ENCODE measurements at regions not wholly inside any gene's neighbourhood (a gene's known extent, or its start where the extent isn't known, plus 50 kb on each side); places are given as distances from the start of the nearest gene placed in this dataset.
"Not testable (repeated sequence)": the region's sequence is repeated elsewhere in the genome, so short reads cannot be mapped to it uniquely, and the experiment has no call there.

DNA sequence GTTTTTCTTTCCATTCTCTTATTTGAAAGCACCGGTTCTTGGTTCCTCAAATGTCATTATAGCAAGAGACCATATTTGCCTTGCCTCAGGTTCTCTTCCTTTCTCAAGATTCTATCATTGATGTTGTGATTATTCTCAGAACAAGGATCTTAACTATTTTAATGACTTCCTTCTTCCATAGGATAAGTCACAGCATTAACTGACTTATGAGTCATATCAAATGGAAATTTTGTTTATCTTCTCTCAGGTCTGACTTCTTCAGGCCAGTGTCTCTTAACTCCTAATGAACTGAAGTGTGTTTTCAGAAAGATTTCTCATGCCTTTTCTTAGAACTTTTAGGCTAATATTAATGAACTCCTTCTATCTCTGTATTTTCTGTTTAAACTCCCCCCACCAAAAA is 794.6 kb upstream of the LRRN3 start:
- DNase-seq (ENCODE audit: low spot score): no peak

DNA sequence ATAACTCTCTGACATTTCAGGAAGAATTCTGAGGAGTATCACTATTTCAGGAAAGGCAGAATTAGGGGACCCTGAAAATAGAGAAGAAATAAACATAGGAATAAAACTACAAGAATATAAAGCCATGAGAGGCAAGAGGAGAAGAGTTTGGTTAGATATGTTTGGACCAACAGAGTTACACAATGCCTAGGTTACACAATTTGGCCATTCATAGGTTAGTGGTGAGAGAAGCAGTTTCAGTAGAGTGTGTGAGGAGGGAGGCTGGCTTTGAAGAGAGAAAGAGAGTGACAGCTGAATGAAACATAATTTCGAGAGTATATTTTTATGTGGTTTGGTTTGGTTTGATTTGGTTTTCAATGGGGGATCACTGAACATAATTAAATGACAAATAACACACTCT is 783.2 kb upstream of the LRRN3 start:
- DNase-seq (ENCODE audit: low spot score): no peak

DNA sequence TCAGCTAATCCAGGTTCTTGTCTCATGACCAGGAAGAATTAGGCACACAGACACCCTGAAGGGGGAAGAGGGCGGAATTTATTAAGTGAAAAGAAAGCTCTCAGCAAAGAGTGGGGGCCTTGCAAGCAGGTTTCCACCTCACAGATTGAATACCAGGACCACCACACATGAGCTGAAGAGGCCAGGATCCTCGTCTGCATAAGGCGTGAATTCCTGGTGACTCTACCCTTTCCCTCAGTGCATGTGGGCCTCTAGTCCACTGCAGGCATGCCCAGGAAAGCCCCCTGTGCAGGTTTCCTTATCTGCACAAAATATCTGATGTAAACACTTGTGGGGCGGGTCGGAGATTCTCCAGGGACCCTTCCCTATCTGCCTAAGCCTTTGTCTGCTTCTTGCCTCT is 782.1 kb upstream of the LRRN3 start:
- no peak for DNase-seq (ENCODE audit: low spot score)

DNA sequence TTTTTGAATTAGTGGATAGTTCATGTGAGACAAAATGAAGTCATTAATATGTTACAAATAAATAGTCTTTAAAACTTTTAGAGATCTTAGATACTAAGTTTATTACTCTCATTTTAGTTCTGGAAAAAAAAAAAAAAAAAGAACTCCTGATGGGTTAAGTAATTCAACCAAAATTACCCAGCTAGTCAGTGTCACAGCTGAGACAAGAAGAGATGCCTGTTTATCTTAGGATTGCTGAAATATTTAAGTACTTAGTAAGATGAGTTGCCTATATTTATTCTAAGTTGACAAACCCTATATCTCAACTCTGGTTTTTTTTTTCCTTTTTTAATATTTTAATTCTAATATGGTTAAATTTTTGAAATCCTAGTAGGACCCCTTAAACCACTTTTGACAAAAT is 781.0 kb upstream of the LRRN3 start:
- no peak for DNase-seq (ENCODE audit: low spot score)

DNA sequence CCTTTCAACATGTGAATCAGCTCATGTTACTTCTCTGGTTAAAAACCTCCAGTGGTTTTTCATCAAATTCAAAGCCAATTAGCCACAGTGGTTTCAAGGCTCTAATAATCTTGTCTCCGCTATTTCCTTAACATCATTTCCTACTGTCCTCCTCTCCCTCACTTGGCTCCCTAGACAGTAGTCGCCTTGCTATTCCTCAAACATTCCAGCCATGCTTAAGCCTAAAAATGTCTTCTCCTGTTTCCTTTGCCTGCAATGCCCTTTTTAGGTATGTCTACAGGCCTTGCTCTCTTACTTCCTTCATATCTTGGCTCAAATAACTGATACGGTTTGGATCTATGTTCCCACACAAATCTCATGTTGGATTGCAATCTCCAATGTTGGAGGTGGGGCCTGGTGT is 779.4 kb upstream of the LRRN3 start:
- DNase-seq (ENCODE audit: low spot score): no peak

DNA sequence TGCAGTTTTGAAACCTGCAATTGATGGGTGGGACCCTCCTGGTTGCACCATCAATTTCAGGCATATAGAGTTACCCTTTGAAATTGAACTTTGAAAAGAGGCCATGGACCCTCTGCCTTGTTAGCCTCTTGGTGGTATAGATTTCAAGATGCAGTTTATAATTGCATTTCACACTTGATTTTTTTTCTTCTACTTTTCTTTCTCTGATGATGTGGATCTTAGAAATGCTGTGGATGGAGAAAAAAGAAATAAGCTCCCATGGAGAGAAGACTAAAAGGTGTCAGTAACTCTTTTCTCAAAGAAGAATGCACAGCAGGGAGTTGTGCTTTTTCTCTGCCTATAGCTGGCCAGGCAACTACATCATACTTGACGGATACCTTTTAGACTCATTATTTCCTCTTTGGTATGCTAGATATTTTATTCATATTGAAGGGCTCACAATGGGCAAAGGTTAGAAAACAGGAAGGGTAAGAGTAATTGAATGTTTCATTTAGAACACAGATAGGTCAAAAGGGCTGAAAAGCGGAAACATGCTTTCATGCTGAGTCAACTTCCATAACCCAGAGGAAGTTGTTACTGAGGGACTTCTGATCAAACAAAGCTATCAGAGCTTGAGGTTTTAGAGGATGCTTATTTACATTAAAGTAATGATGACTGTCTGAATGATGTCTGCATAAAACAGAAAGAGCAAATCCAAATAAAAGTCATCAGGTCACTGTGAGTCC is 773.2 kb upstream of the LRRN3 start:
- no peak for DNase-seq (ENCODE audit: low spot score)

DNA sequence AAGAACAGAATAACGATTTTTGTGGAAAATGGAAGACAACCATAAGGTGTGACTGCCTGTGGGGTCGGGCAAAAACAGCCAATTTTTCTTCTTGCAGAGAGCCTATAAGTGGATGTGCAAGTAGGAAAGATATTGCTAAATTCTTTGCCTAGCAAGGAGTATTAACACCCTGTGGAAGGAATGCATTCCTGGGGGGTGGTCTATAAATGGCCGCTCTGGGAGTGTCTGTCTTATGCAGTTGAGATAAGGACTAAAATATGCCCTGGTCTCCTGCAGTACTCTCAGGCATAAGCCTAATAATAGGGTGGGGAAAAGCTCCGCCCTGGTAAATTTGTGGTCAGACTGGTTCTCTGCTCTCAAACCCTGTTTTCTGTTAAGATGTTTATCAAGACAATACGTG is 770.6 kb upstream of the LRRN3 start:
- DNase-seq (ENCODE audit: low spot score): not testable (repeated sequence)

DNA sequence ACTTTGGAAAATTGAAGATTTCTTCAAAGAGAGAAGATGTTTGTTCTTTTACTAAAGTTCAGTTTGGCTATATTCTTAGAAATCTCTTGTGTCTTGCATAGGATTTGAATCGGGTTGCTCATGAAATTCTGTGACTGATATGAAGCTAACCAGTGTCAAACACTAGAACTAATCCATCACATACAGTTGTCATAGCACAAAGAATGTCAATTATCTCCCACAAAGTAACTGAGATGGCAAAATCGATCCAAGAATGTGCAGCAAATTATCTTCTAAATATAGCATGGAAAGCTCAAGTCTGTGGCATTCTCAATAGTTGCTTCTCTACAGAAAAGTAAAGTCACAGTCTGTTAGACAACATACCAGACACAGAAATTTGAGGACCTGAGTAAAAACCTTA is 768.1 kb upstream of the LRRN3 start:
- no peak for DNase-seq (ENCODE audit: low spot score)

DNA sequence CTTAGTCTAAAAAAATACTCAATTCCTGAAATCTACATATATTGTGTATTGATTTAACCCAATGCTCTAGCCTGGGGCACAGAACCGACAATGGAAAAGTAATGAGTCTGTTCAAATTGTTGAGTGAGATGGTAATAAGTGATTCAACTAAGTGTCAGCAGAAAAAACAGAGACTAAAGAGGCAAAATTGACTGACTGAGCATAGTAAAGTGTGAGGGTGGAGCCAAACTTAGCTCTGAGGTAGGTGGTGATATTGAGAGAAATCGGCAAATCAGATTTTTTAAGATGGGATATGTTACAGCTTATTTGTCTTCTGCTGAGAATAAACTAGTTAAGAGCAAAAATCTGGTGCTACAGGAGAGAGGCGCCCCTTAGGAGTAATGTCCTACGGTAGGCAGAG is 764.0 kb upstream of the LRRN3 start:
- DNase-seq (ENCODE audit: low spot score): no peak

DNA sequence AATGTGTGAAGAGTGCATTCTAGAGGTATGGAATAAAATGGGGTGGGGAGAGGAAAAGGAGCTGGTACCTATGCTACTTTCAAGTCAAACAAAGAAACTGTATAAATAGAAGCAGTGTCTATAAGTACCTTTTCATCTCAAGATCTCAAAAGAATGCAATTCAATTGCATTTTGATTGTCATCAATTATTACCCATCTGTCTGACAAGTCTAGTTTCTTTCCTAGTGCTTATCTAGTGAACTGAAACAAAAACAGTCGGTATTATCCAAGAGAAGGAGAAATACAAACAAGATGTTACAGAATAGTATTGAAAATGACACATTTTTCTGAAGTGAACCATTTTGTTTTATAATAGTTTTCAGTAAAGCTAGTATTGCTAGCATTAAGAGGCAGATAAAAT is 754.5 kb upstream of the LRRN3 start:
- no peak for DNase-seq (ENCODE audit: low spot score)

DNA sequence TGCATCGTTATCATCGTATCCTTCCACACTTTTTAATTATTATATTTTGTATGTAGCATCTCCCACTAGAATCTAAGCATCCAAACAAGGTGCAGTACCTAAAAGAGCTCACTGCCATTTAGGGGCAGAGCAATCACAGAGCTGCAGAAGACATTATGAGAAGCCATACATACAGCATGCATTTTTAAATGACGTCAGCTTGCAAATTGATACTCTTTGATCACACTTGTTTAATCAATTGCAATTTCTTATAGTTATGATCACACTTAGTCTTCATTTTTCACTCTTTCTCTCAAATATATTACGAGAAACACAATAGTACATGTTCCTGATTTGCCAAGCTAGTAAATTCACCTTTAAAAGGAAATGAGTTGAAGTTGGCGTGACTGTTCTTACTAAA is 753.3 kb upstream of the LRRN3 start:
- no peak for DNase-seq (ENCODE audit: low spot score)

DNA sequence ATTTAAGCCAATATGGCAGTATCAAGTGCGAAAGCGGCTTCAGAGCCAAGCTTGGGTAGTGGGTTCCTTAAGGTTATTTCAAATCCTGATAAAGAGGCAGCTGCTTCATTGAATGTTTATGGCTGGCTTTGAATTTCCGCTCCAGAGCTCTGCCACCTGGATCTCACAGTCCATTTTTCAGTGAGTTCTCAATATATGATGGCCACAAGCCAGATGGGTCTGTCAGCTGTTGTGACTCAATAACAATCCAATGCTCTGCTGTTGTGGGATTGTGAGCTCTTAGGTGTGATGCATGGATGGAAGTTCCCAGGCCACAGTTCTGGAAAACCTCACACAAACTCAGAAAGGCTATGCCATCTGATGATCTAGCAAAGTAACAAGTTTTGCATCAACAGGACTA is 743.8 kb upstream of the LRRN3 start:
- no peak for DNase-seq (ENCODE audit: low spot score)

DNA sequence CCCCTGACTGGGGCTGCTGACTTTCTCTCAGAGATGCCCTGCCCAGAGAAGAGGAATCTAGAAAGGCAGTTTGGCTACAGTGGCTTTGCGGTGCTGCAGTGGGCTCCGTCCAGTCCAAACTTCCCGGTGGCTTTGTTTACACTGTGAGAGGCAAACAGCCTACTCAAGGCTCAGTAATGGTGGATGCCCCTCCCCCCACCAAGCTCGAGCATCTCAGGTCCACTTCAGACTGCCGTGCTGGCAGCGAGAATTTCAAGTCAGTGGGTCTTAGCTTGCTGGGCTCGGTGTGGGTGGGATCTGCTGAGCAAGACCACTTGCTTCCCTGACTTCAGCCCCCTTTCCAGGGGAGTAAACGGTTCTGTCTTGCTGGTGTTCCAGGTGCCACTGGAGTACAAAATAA is 734.5 kb upstream of the LRRN3 start:
- DNase-seq (ENCODE audit: low spot score): no peak

DNA sequence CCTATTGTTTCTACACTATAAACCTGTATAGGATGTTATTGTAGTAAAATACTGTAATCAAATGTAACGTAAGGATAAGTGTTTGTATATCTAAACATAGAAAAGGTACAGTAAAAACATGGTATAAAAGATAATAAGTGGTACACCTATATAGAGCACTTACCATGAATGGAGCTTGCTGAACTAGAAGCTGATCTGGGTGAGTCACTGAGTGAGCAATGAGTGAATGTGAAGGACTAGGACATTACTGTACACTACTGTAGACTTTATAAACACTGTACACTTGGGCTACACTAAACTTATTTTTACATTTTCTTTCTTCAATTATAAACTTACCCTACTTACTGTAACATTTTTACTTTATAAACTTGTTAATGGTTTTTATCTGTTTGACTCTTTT is 732.9 kb upstream of the LRRN3 start:
- DNase-seq (ENCODE audit: low spot score): no peak

DNA sequence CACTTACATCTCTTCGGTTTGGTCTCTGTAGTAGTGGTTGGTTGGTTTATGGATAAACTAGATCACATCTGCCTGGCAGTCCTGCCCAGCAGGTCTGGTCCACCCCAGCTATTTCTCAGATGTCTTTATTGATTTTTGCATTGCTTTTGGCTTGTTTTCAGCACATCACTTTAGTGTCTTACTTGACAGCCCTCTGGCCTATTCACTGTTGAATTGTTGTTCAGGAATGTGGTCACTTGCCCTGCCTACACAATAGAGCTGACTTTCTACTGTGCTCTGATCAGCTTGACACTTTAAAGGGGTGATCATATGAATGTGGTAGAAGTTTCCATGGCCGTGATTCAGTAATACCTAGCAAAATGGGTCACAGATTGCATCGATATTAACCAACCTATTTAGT is 719.2 kb upstream of the LRRN3 start:
- DNase-seq (ENCODE audit: low spot score): no peak

DNA sequence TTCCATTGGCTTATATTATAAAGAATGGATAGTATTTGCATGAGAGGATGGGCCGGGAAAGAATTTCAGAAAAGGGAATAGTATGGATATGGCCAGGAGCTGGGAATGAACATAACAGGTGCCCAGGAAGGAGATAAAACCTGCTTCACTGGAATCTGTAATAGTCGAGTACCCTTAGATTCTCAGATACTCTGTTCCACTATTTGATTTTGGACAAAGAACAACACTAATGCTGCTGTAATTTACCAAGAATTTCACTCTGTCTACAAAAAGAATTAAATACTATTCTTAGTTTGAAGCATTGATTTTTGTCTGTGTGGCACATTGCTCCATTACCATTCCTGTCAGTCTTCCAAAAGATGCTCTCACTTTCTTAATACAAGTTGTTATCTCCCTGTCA is 718.2 kb upstream of the LRRN3 start:
- no peak for DNase-seq (ENCODE audit: low spot score)

DNA sequence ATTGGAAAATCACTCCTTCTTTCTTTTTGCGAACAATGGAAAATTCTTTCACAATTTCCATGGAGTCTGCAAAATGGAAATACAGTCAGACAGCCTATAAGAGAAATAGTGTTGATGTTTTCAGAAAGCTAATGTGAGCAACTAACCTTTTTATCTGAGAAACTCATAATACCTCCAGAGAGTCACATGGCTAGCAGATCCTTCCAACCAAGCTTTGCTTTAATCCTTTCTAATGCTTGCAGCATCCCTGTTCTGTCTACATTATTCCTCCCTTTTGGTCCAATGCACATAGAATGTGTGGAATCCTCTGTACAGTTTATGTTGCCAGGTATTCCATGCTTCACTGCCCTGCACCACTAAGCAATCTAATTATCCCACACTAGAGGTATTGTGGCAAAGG is 717.5 kb upstream of the LRRN3 start:
- DNase-seq (ENCODE audit: low spot score): no peak

DNA sequence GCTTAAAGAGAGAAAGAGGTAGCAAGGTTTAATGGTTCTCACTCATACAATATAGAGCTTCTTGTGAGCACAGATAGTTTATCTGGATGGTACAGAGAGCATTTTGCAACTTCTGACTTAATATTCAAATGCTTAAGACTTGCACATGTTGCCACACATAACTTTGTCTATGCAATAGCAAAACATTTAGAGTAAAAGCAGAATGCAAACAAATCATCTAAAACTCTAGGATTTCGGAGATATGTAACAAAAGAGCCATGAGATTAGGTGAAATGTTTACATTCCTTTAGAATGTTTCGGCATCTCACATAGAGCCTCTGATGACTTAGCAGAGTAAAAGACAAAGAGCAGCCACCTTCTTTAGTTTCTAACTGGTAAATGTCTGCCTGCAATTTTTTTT is 717.1 kb upstream of the LRRN3 start:
- DNase-seq (ENCODE audit: low spot score): no peak

DNA sequence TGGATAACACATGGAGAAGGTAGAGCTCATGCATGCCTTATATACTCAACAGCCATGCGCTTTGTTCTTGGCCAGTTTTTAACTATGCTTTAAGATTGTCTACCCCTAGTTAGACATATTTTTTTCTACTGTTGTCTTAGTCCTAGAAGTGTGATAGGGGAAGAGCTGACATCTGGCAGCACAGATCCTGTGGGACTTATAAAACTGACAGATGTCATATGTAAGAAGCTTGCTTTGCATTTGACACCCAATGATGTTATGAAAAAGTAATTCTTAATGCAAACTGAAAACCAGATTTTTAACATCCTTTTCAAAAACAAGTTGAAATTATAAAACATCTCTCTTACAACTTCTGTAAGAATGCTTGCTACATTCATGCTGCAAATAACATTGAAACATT is 715.9 kb upstream of the LRRN3 start:
- no peak for DNase-seq (ENCODE audit: low spot score)

DNA sequence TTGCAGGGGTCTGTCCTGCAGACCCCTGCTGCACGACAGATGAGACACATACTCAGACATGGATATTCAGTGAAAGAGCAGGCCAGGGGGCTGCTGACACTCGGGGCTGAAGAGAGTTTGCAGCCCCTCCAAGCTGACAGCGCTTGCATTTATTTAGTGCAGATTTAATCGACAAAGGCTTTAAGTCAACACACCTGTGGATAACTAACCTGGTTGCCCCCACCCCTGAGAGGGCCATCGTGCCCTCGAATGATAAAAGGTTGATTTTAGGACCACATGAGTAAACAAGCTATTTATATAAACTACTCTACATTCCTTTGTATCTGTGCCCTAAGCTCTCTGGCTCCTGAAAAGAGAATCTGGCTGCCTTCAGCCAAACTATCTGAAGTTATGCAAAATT is 708.2 kb upstream of the LRRN3 start:
- no peak for DNase-seq (ENCODE audit: low spot score)

DNA sequence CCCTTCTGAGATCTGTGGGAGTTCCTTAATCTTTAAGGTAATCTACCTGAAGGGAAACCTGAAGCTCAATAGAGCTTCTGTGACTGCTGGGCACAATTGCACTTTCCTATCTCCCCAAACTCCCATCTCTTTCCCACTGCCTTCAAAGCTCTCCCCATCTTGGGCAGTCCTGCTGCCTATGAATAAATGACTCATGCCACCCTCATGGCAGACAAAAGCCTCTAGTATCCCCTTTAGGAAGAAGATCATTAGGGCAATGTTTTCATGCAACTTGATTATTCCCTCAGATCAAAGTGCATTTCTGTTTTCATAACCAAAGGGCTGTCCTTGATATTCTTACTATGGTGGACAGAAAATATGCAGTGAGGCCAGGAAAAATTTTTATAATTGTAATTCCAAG is 704.9 kb upstream of the LRRN3 start:
- no peak for DNase-seq (ENCODE audit: low spot score)

DNA sequence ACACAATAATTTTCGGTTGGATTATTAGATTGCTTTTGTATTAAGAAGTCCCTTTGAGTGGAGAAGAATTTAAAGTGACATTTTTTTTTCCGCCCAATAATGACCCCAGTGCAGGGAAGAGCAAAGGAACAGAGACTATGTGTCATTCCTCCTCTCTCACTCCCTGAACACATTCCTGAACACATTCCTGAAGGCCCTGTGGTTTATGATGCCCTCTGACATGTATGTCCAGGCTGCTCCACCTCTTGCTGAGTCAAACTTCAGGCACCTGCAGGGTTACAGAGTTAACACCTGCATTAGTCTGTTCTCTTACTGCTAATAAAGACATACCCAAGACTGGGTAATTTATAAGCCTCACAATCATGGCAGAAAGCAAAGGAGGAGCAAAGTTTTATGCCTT is 704.0 kb upstream of the LRRN3 start:
- DNase-seq (ENCODE audit: low spot score): no peak

DNA sequence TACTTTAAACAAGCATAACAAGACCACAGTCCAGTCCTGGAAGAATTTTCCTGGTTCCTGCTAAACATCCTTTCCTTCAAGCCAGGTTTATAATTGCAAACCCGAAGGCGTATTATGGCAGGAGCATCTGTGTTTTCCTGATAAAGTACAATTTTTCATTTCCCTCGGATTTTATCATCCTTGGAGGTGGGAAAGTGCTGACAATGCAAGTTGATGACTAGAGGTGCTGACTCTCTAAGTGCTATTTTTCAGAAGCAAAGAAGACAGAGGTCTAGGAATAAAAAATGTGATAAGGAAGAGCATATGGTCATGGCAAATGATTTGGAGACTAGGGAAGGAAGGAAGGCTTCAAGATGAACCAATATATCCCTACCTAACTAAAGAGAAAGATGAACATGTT is 703.2 kb upstream of the LRRN3 start:
- no peak for DNase-seq (ENCODE audit: low spot score)

DNA sequence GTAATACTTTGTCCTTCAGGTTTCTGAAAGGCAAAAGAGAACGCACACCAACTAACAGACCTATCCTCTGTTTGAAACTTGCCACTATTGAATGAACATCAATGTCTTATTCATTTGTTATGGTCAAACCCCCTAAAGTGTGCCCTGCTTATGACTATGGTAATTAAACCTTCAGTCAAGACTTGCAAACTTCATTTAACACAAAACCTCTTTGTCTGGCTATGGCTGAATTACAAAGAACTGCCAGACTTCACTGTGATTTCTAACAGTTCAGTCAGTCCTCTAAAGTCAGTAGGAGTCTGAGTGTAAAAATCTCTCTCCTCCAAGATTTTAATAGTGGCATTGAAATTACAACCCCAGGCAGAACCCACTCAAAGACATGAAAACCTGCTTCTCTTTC is 702.5 kb upstream of the LRRN3 start:
- DNase-seq (ENCODE audit: low spot score): no peak

DNA sequence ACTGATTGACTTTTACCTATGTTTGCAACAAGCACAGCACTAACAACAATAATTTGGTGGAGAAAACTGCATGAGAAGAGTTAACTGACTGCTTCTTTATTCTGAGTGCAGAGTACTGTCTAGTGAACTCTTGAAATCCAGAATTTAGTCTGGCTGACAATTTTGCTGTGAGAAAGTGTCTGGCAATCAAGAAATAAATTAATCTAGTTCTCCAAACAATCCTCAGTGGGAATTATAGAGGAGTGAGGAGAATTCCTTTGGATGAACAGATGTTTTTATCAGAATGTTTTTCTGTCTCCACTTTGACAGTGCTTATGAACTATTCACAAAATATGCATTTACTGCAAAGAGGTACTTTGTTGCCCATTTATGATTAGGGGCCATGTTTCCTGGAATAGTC is 694.9 kb upstream of the LRRN3 start:
- DNase-seq (ENCODE audit: low spot score): no peak

Measured in globus pallidus (tissue), 1 donor.